DOHH2 (cell line): ENCODE measurements at regions not wholly inside any gene's neighbourhood (a gene's known extent, or its start where the extent isn't known, plus 50 kb on each side); places are given as distances from the start of the nearest gene placed in this dataset.

Source experiments
- EZH2phosphoT487 ChIP-seq: fragments of 200-600 bp; sonication (generic); IDR thresholded peaks from 2 replicates; pipeline ENCODE4 v1.6.1; 2017; ENCODE audit warnings: borderline replicate concordance, mild to moderate bottlenecking, antibody characterized with exemption, low read length, moderate library complexity, mixed read lengths
- TF ChIP-seq, protein P1 (sequence below): fragments of 200-600 bp; sonication (generic); IDR thresholded peaks from one replicate; pipeline ENCODE4 v1.5.1; 2014; ENCODE audit warnings: antibody characterized with exemption, mild to moderate bottlenecking, low read depth, low read length; ENCODE audit not compliant: poor library complexity, severe bottlenecking

DNA sequence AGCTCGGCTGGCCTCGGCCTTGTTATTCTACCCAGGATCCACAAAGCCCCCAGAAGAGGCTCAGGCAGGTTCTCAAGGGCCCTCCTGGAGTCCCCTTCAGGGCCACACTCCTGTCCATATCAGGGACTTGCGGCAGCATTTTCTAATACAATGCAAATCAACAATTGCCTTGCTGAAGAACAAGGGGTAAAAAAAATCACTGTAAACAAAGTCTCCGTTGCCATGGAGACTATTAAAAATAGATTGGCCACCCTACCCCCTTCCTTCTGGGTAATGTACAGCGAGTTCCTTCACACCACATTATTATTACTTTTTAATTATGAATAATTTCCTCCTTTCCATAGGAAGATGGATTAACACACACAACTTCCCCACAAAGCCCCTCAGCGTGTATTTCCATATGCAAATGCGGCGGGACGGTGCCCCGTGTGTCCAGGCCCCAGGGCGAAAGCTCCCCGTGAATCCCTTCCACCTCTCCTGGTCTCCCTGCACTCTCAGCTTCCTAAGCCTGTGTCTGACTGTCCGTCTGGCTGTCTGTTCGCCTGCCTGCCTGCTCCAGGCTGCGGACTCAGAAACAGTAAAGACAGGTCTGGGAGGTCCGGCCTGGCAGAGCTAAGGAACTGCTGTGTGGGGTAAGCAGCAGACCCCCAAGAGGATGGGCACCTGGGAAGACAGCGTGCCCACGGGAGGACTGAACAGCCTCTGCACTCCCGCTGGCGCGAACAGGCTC lies 196.6 kb downstream of the RBFOX3 start:
- TF ChIP-seq, protein P1, sequence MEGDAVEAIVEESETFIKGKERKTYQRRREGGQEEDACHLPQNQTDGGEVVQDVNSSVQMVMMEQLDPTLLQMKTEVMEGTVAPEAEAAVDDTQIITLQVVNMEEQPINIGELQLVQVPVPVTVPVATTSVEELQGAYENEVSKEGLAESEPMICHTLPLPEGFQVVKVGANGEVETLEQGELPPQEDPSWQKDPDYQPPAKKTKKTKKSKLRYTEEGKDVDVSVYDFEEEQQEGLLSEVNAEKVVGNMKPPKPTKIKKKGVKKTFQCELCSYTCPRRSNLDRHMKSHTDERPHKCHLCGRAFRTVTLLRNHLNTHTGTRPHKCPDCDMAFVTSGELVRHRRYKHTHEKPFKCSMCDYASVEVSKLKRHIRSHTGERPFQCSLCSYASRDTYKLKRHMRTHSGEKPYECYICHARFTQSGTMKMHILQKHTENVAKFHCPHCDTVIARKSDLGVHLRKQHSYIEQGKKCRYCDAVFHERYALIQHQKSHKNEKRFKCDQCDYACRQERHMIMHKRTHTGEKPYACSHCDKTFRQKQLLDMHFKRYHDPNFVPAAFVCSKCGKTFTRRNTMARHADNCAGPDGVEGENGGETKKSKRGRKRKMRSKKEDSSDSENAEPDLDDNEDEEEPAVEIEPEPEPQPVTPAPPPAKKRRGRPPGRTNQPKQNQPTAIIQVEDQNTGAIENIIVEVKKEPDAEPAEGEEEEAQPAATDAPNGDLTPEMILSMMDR = no peak
- TF ChIP-seq EZH2phosphoT487 = no peak
